HepG2 (cell line): ENCODE measurements at regions not wholly inside any gene's neighbourhood (a gene's known extent, or its start where the extent isn't known, plus 50 kb on each side); places are given as distances from the start of the nearest gene placed in this dataset.

Source experiments
- ATAC-seq: fragments of 200-7000 bp; cut with Tn5 transposase; 3 replicates; pipeline ENCODE4 v1.9.1; 2020; ENCODE audit warnings: mild to moderate bottlenecking, moderate library complexity
- BruUV-seq: library from RNA; stranded (reverse); fragments of 400-500 nt; replicated peaks from 2 replicates; lab custom pipeline; 2021; lab: Mats Ljungman, UMichigan
- CTCF ChIA-PET: fragments of 300-600 bp; formaldehyde crosslinking; extraction: SDS; loops from one replicate; lab custom pipeline; 2021; ENCODE audit warnings: low total read pairs, inconsistent platforms, low intra/inter-chr PET ratio; lab: Yijun Ruan, JAX
- POLR2A ChIA-PET: fragments of 350-600 bp; sonication (Branson Sonifier 250); formaldehyde crosslinking; loops from one replicate; lab custom pipeline; 2020; ENCODE audit warnings: antibody characterized with exemption, inconsistent platforms; lab: Yijun Ruan, JAX
- DNase-seq: peaks from one replicate; pipeline ENCODE4 v3.0.0-alpha.2; 2015; ENCODE audit warnings: low spot score
- FAIRE-seq: peaks from 3 replicates; lab custom pipeline; 2011; peaks lifted over from hg19 to GRCh38; lab: Jason Lieb, UNC
- H2AFZ ChIP-seq: one replicate; pipeline ENCODE4 v1.6.1; 2011; ENCODE audit warnings: low read length, inconsistent platforms
- H3K27ac ChIP-seq: fragments of 300-600 bp; 3 replicates; pipeline ENCODE4 v1.8.0; 2011; ENCODE audit warnings: mixed run types, mild to moderate bottlenecking, mixed read lengths, low read length, inconsistent platforms; ENCODE audit not compliant: insufficient read depth; ENCODE audit errors: extremely low read length
- H3K27me3 ChIP-seq, 2 experiments: fragments of 200-600 bp in 1 of 2; 2 replicates in 1 of 2; 3 replicates in 1 of 2; pipeline versions ENCODE4 v1.6.0 to v1.8.0; 2011; ENCODE audit warnings: low read length in 2 of 2, mild to moderate bottlenecking in 2 of 2, moderate library complexity in 2 of 2, inconsistent platforms in 1 of 2; ENCODE audit not compliant: insufficient read depth in 2 of 2, control insufficient read depth in 1 of 2
- H3K36me3 ChIP-seq, 2 experiments: fragments of 200-600 bp in 1 of 2; replicated peaks in 1 of 2; 2 replicates in 1 of 2; 3 replicates in 1 of 2; pipeline versions ENCODE4 v1.5.1 to v1.8.0; 2011; ENCODE audit warnings: low read length in 2 of 2, inconsistent platforms in 1 of 2; ENCODE audit not compliant: insufficient read depth in 2 of 2, control insufficient read depth in 1 of 2
- H3K4me1 ChIP-seq: 2 replicates; pipeline ENCODE4 v1.5.1; 2012; ENCODE audit warnings: low read length, inconsistent platforms; ENCODE audit not compliant: insufficient read depth
- H3K4me2 ChIP-seq: 2 replicates; pipeline ENCODE4 v1.6.0; 2011; ENCODE audit warnings: low read depth, low read length, inconsistent platforms
- H3K4me3 ChIP-seq, 3 experiments: fragments of 200-600 bp in 1 of 3; sonication (generic), shearing (Covaris generic) in 1 of 3; replicated peaks in 1 of 3; 2 replicates each; pipeline ENCODE4 v1.5.1; 2011 to 2016; ENCODE audit warnings: low read length in 3 of 3, inconsistent platforms in 2 of 3, low read depth in 2 of 3, mild to moderate bottlenecking in 2 of 3, control low read depth in 1 of 3, mixed read lengths in 1 of 3; ENCODE audit not compliant: insufficient read depth in 1 of 3
- H3K79me2 ChIP-seq: one replicate; pipeline ENCODE4 v1.6.1; 2011; ENCODE audit warnings: low read length, inconsistent platforms; ENCODE audit not compliant: insufficient read depth
- H3K9ac ChIP-seq: 2 replicates; pipeline ENCODE4 v1.6.0; 2011; ENCODE audit warnings: mild to moderate bottlenecking, low read depth, low read length, inconsistent platforms; ENCODE audit not compliant: insufficient read depth
- H3K9me3 ChIP-seq: 2 replicates; pipeline ENCODE4 v1.5.1; 2012; ENCODE audit warnings: mild to moderate bottlenecking, low read length
- H4K20me1 ChIP-seq: 2 replicates; pipeline ENCODE4 v1.6.0; 2011; ENCODE audit warnings: inconsistent platforms, mild to moderate bottlenecking, low read length, moderate library complexity; ENCODE audit not compliant: insufficient read depth
- FUBP1 ChIP-seq: sonication (generic); formaldehyde crosslinking; IDR thresholded peaks from 2 replicates; pipeline ENCODE4 v1.5.1; 2020; ENCODE audit warnings: missing genetic modification reagents, mild to moderate bottlenecking, borderline replicate concordance
- GRHL1 ChIP-seq: sonication (generic); formaldehyde crosslinking; conservative IDR thresholded peaks from 2 replicates; pipeline ENCODE4 v1.8.0; 2022; ENCODE audit warnings: missing genetic modification reagents
- GTF3A ChIP-seq: sonication (generic); formaldehyde crosslinking; conservative IDR thresholded peaks from 2 replicates; pipeline ENCODE4 v1.4.0; 2020; ENCODE audit warnings: mild to moderate bottlenecking, missing genetic modification reagents
- HDAC2 ChIP-seq: sonication (generic); formaldehyde crosslinking; IDR thresholded peaks from 2 replicates; pipeline ENCODE4 v1.4.0; 2020; ENCODE audit warnings: missing genetic modification reagents
- HNRNPK ChIP-seq: fragments of 200-400 bp; formaldehyde crosslinking; IDR thresholded peaks from 2 replicates; pipeline ENCODE4 v1.6.1; 2018; ENCODE audit warnings: low read length, low read depth, moderate library complexity, mild to moderate bottlenecking; ENCODE audit not compliant: poor library complexity, severe bottlenecking
- KDM4B ChIP-seq: sonication (generic); formaldehyde crosslinking; IDR thresholded peaks from 2 replicates; pipeline ENCODE4 v1.4.0; 2020; ENCODE audit warnings: missing genetic modification reagents
- TBX2 ChIP-seq: sonication (generic); formaldehyde crosslinking; IDR thresholded peaks from 2 replicates; pipeline ENCODE4 v1.5.0; 2020; ENCODE audit warnings: missing genetic modification reagents, mild to moderate bottlenecking, borderline replicate concordance
- ZBED4 ChIP-seq: sonication (generic); formaldehyde crosslinking; IDR thresholded peaks from 2 replicates; pipeline ENCODE4 v1.4.0; 2020; ENCODE audit warnings: missing genetic modification reagents, borderline replicate concordance
- ZNF296 ChIP-seq: sonication (generic); formaldehyde crosslinking; conservative IDR thresholded peaks from 2 replicates; pipeline ENCODE4 v1.5.0; 2020; ENCODE audit warnings: mild to moderate bottlenecking, missing genetic modification reagents
- ZNF569 ChIP-seq: sonication (generic); formaldehyde crosslinking; IDR thresholded peaks from 2 replicates; pipeline ENCODE4 v1.5.0; 2020; ENCODE audit warnings: mild to moderate bottlenecking, missing genetic modification reagents, moderate library complexity, borderline replicate concordance
- ZNF616 ChIP-seq: sonication (generic); formaldehyde crosslinking; IDR thresholded peaks from 2 replicates; pipeline ENCODE4 v1.5.0; 2020; ENCODE audit warnings: low read depth, mild to moderate bottlenecking, missing genetic modification reagents
- ZNF691 ChIP-seq: sonication (generic); formaldehyde crosslinking; IDR thresholded peaks from 2 replicates; pipeline ENCODE4 v1.4.0; 2020; ENCODE audit warnings: missing genetic modification reagents, low read depth, mild to moderate bottlenecking, borderline replicate concordance
- ZNF782 ChIP-seq: sonication (generic); formaldehyde crosslinking; IDR thresholded peaks from 2 replicates; pipeline ENCODE4 v1.4.0; 2020; ENCODE audit warnings: missing genetic modification reagents, mild to moderate bottlenecking, borderline replicate concordance
- WGBS: methylation state at CpG from one replicate; pipeline ENCODE4 v1.1.6; 2017; ENCODE audit warnings: low lambda C conversion rate; 5-methylcytosine and 5-hydroxymethylcytosine counted together
- in situ Hi-C: cut with HindIII; loops from 2 replicates; pipeline ENCODE4 v1.10.0; 2017; ENCODE audit warnings: low pct_unique_long_range_greater_than_20kb; ENCODE audit not compliant: extremely low pct_ligation_motif_present
- intact Hi-C: fragments of 100-400 bp; cut with micrococcal nuclease; formaldehyde crosslinking; loops from one replicate; pipeline ENCODE4 v1.10.0; 2022; ENCODE audit not compliant: unreplicated experiment

GRCh38 chr22:20650294-20651207 is 123.4 kb upstream of the SERPIND1 start (continued):
- TF ChIP-seq GRHL1 (CRISPR knock-in tag) (no peak), TBX2 (CRISPR knock-in tag) (no peak), ZBED4 (CRISPR knock-in tag) (no peak), HDAC2 (CRISPR knock-in tag) (no peak)

GRCh38 chr22:20651286-20651685 is 122.6 kb upstream of the SERPIND1 start:
- no peak for FAIRE-seq
- no peaks in the 10 kb centered on the region for H4K20me1 ChIP-seq
- no peak for DNase-seq
- WGBS = 22% methylated on average over 2 of the region's 2 CpGs
- CTCF ChIA-PET = no interaction called here
- H3K4me3 ChIP-seq = no peak overlapping the region
- BruUV-seq = no TSS peak
- no peak overlapping the region for H3K4me2 ChIP-seq
- H3K36me3 ChIP-seq = no peaks in the 10 kb centered on the region
- no peak for ATAC-seq
- H3K9me3 ChIP-seq = no peaks in the 10 kb centered on the region
- intact Hi-C loops = no loop called here
- in situ Hi-C loops = no loop called here
- POLR2A ChIA-PET = no interaction called here
- no peak overlapping the region for H2AFZ ChIP-seq
- peaks cover 0 to 3% of the 10 kb centered on the region in 2 experiments; a peak in 2 of 5 replicates for H3K27me3 ChIP-seq
- H3K79me2 ChIP-seq = no peaks in the 10 kb centered on the region
- no peak overlapping the region for H3K27ac ChIP-seq
- no peak overlapping the region for H3K9ac ChIP-seq
- peaks cover 6% of the 10 kb centered on the region for H3K4me1 ChIP-seq
- TF ChIP-seq ZNF782 (CRISPR knock-in tag) (no peak), ZNF616 (no peak), KDM4B (CRISPR knock-in tag) (no peak), ZNF691 (CRISPR knock-in tag) (no peak), GTF3A (no peak), HNRNPK (no peak), ZNF296 (CRISPR knock-in tag) (no peak), ZNF569 (CRISPR knock-in tag) (no peak), FUBP1 (no peak)
